H9 (cell line): ENCODE measurements at regions not wholly inside any gene's neighbourhood (a gene's known extent, or its start where the extent isn't known, plus 50 kb on each side); places are given as distances from the start of the nearest gene placed in this dataset.

Experiments
- DNase-seq: peaks from one replicate; pipeline ENCODE4 v3.0.0-alpha.2; 2017
- H2AFZ ChIP-seq: one replicate; pipeline ENCODE4 v1.6.1; 2013; ENCODE audit warnings: mild to moderate bottlenecking, low read length, control low read depth, moderate library complexity
- H2AK5ac ChIP-seq: 2 replicates; pipeline ENCODE4 v1.6.1; 2013; ENCODE audit warnings: low read length, control low read depth, mixed read lengths; ENCODE audit not compliant: insufficient read length
- H2BK120ac ChIP-seq: one replicate; pipeline ENCODE4 v1.6.1; 2013; ENCODE audit warnings: low read depth, mild to moderate bottlenecking, low read length, control low read depth, inconsistent platforms; ENCODE audit not compliant: poor library complexity, severe bottlenecking
- H2BK12ac ChIP-seq: 2 replicates; pipeline ENCODE4 v1.6.1; 2013; ENCODE audit warnings: low read length, control low read depth, mixed read lengths, low read depth; ENCODE audit not compliant: insufficient read length
- H2BK15ac ChIP-seq: 2 replicates; pipeline ENCODE4 v1.6.1; 2013; ENCODE audit warnings: low read depth, low read length, control low read depth
- H2BK20ac ChIP-seq: one replicate; pipeline ENCODE4 v1.6.1; 2013; ENCODE audit warnings: low read depth, mild to moderate bottlenecking, low read length, control low read depth, inconsistent platforms; ENCODE audit not compliant: poor library complexity, severe bottlenecking
- H2BK5ac ChIP-seq: 2 replicates; pipeline ENCODE4 v1.6.1; 2013; ENCODE audit warnings: low read length, control low read depth, mixed read lengths; ENCODE audit not compliant: insufficient read length
- H3K14ac ChIP-seq: 2 replicates; pipeline ENCODE4 v1.6.1; 2013; ENCODE audit warnings: low read length, control low read depth; ENCODE audit not compliant: insufficient read depth
- H3K18ac ChIP-seq: 2 replicates; pipeline ENCODE4 v1.6.1; 2013; ENCODE audit warnings: low read depth, mild to moderate bottlenecking, mixed read lengths, low read length, control low read depth; ENCODE audit not compliant: insufficient read length
- H3K23ac ChIP-seq: 2 replicates; pipeline ENCODE4 v1.6.1; 2013; ENCODE audit warnings: low read length, control low read depth, mixed read lengths, low read depth; ENCODE audit not compliant: insufficient read length
- H3K23me2 ChIP-seq: 2 replicates; pipeline ENCODE4 v1.6.1; 2013; ENCODE audit warnings: low read depth, mild to moderate bottlenecking, mixed read lengths, low read length, control low read depth; ENCODE audit not compliant: insufficient read length, poor library complexity, severe bottlenecking
- H3K27ac ChIP-seq: 2 replicates; pipeline ENCODE4 v1.5.1; 2013; ENCODE audit warnings: low read length, control low read depth, mixed read lengths, low read depth; ENCODE audit not compliant: insufficient read length
- H3K27me3 ChIP-seq: 2 replicates; pipeline ENCODE4 v1.6.1; 2013; ENCODE audit warnings: low read length, control low read depth, inconsistent platforms; ENCODE audit not compliant: insufficient read depth
- H3K4ac ChIP-seq: 2 replicates; pipeline ENCODE4 v1.6.1; 2013; ENCODE audit warnings: low read depth, mild to moderate bottlenecking, control low read depth, inconsistent platforms, low read length, moderate library complexity
- H3K4me1 ChIP-seq: 2 replicates; pipeline ENCODE4 v1.6.1; 2013; ENCODE audit warnings: low read length, control low read depth, inconsistent platforms; ENCODE audit not compliant: insufficient read depth
- H3K4me2 ChIP-seq: 2 replicates; pipeline ENCODE4 v1.6.1; 2013; ENCODE audit warnings: low read length, control low read depth, mixed read lengths; ENCODE audit not compliant: insufficient read length, insufficient read depth
- H3K56ac ChIP-seq: 2 replicates; pipeline ENCODE4 v1.6.1; 2013; ENCODE audit warnings: low read depth, mild to moderate bottlenecking, mixed read lengths, low read length, control low read depth; ENCODE audit not compliant: insufficient read length
- H3K79me1 ChIP-seq: 2 replicates; pipeline ENCODE4 v1.6.1; 2013; ENCODE audit warnings: low read depth, mild to moderate bottlenecking, moderate library complexity, low read length, control low read depth, inconsistent platforms; ENCODE audit not compliant: insufficient read depth, poor library complexity, severe bottlenecking
- H3K79me2 ChIP-seq: 2 replicates; pipeline ENCODE4 v1.6.1; 2013; ENCODE audit warnings: low read length, control low read depth, inconsistent platforms; ENCODE audit not compliant: insufficient read depth
- H3K9ac ChIP-seq: 2 replicates; pipeline ENCODE4 v1.6.1; 2013; ENCODE audit warnings: low read length, control low read depth, mixed read lengths; ENCODE audit not compliant: insufficient read length; ENCODE audit errors: extremely low read depth
- H3K9me3 ChIP-seq: one replicate; pipeline ENCODE4 v1.6.1; 2013; ENCODE audit warnings: low read depth, low read length, inconsistent platforms; ENCODE audit not compliant: control insufficient read depth
- H3T11ph ChIP-seq: one replicate; pipeline ENCODE4 v1.6.1; 2013; ENCODE audit warnings: mild to moderate bottlenecking, low read length, control low read depth, inconsistent platforms
- H4K20me1 ChIP-seq: one replicate; pipeline ENCODE4 v1.6.1; 2013; ENCODE audit not compliant: control insufficient read depth, insufficient read length, insufficient read depth
- H4K5ac ChIP-seq: 2 replicates; pipeline ENCODE4 v1.6.1; 2013; ENCODE audit warnings: low read depth, mild to moderate bottlenecking, mixed read lengths, low read length, control low read depth; ENCODE audit not compliant: insufficient read length
- H4K8ac ChIP-seq: replicated peaks from 2 replicates; pipeline ENCODE4 v1.6.1; 2013; ENCODE audit warnings: low read length, control low read depth, mixed read lengths, low read depth; ENCODE audit not compliant: insufficient read length
- H4K91ac ChIP-seq: 2 replicates; pipeline ENCODE4 v1.6.1; 2013; ENCODE audit warnings: low read depth, mild to moderate bottlenecking, moderate library complexity, mixed read lengths, low read length, control low read depth; ENCODE audit not compliant: insufficient read length
- H3K27ac Mint-ChIP-seq, 3 experiments: 2 replicates in 2 of 3; 3 replicates in 1 of 3; pipeline ENCODE4 v1.8.0; 2020 to 2021; ENCODE audit warnings: mixed read lengths in 3 of 3, mild to moderate bottlenecking in 1 of 3, moderate library complexity in 1 of 3
- H3K27me3 Mint-ChIP-seq: 2 replicates; pipeline ENCODE4 v1.8.0; 2021; ENCODE audit warnings: low read depth, mild to moderate bottlenecking, moderate library complexity, mixed read lengths
- H3K36me3 Mint-ChIP-seq, 3 experiments: 2 replicates in 2 of 3; 3 replicates in 1 of 3; pipeline ENCODE4 v1.8.0; 2020 to 2021; ENCODE audit warnings: low read depth in 3 of 3, mixed read lengths in 3 of 3; ENCODE audit not compliant: insufficient read depth in 1 of 3
- H3K4me1 Mint-ChIP-seq, 2 experiments: 2 replicates each; pipeline ENCODE4 v1.8.0; 2020; ENCODE audit warnings: mixed read lengths in 2 of 2
- H3K4me3 Mint-ChIP-seq, 2 experiments: 2 replicates in 1 of 2; 3 replicates in 1 of 2; pipeline ENCODE4 v1.8.0; 2020 to 2021; ENCODE audit warnings: mild to moderate bottlenecking in 2 of 2, mixed read lengths in 2 of 2, moderate library complexity in 1 of 2
- H3K9me3 Mint-ChIP-seq, 2 experiments: 2 replicates in 1 of 2; 3 replicates in 1 of 2; pipeline ENCODE4 v1.8.0; 2020; ENCODE audit warnings: mild to moderate bottlenecking in 2 of 2, mixed read lengths in 2 of 2, moderate library complexity in 1 of 2
- CTCF ChIP-seq: fragments of 200-600 bp; sonication (generic); conservative IDR thresholded peaks from 3 replicates; pipeline ENCODE4 v1.8.0; 2021; ENCODE audit warnings: antibody characterized with exemption, mild to moderate bottlenecking
- WGBS: extraction: QIAGEN DNeasy Blood & Tissue Kit; methylation state at CpG from one replicate; pipeline ENCODE4 v1.1.7; 2013; ENCODE audit warnings: missing lambda C conversion rate, low lambda C conversion rate, mixed read lengths; ENCODE audit not compliant: insufficient read length; ENCODE audit errors: extremely low coverage; 5-methylcytosine and 5-hydroxymethylcytosine counted together

GRCh38 chr6:100236389-100236788, 228.3 kb downstream of the SIM1 start:
- Histone ChIP-seq H3K4me1 (peaks cover 4% of the 10 kb centered on the region; the same call in 1 of the 2 replicates), H2BK20ac (no peak overlapping the region), H3K18ac (no peak overlapping the region), H3K27ac (no peak overlapping the region), H3K4ac (no peak overlapping the region), H3K4me2 (no peak overlapping the region), H3K56ac (no peak overlapping the region), H3K14ac (no peak overlapping the region), H4K8ac (no peak overlapping the region), H3K27me3 (no peaks in the 10 kb centered on the region), H2AFZ (no peak overlapping the region), H2BK15ac (no peak overlapping the region), H2AK5ac (no peak overlapping the region), H3K9me3 (no peaks in the 10 kb centered on the region), H2BK12ac (no peak overlapping the region), H2BK5ac (no peak overlapping the region), H3K9ac (no peak overlapping the region), H4K91ac (no peak overlapping the region), H2BK120ac (no peak overlapping the region), H3K23ac (no peak overlapping the region), H4K5ac (no peak overlapping the region), H3K79me2 (no peaks in the 10 kb centered on the region), H3K79me1 (no peaks in the 10 kb centered on the region), H4K20me1 (no peaks in the 10 kb centered on the region), H3K23me2 (no peaks in the 10 kb centered on the region), H3T11ph (no peak overlapping the region)
- TF ChIP-seq CTCF, result no peak
- no peak for DNase-seq
- H3K9me3 Mint-ChIP-seq, result no peaks in the 10 kb centered on the region
- peaks cover 28 to 31% of the 10 kb centered on the region in 2 experiments for H3K4me1 Mint-ChIP-seq
- H3K27ac Mint-ChIP-seq, result no peak overlapping the region
- H3K36me3 Mint-ChIP-seq, result no peaks in the 10 kb centered on the region
- H3K27me3 Mint-ChIP-seq, result no peaks in the 10 kb centered on the region
- WGBS, result no CpG with 5 or more reads among the region's 2 CpGs
- H3K4me3 Mint-ChIP-seq, result no peak overlapping the region
